Small intestine (tissue), 7 donors: ENCODE measurements at regions not wholly inside any gene's neighbourhood (a gene's known extent, or its start where the extent isn't known, plus 50 kb on each side); places are given as distances from the start of the nearest gene placed in this dataset.
A peak's percentile ranks its signal among the peaks of the same experiment; 100 is the strongest.

ENCODE experiments used
- DNase-seq, 2 donors: peaks; one replicate each; pipeline versions ENCODE4 v3.0.0 to v3.0.0-alpha.2; 2013
- FAIRE-seq: peaks from 2 replicates; lab custom pipeline; 2012; peaks lifted over from hg19 to GRCh38; lab: Jason Lieb, UNC
- H3K27ac ChIP-seq, 3 donors: one replicate each; pipeline ENCODE4 v1.5.1; 2013; ENCODE audit warnings: low read length in 2 of 3, mild to moderate bottlenecking in 2 of 3, control low read depth in 1 of 3, inconsistent platforms in 1 of 3, low read depth in 1 of 3, moderate library complexity in 1 of 3
- H3K27me3 ChIP-seq, 3 donors: one replicate each; pipeline ENCODE4 v1.6.1; 2013; ENCODE audit warnings: low read length in 3 of 3, inconsistent platforms in 1 of 3; ENCODE audit not compliant: control insufficient read depth in 3 of 3, insufficient read depth in 3 of 3
- H3K36me3 ChIP-seq, 3 donors: one replicate each; pipeline ENCODE4 v1.6.1; 2013; ENCODE audit warnings: low read length in 3 of 3, inconsistent platforms in 1 of 3, low read depth in 1 of 3, mild to moderate bottlenecking in 1 of 3, moderate library complexity in 1 of 3; ENCODE audit not compliant: control insufficient read depth in 3 of 3, insufficient read depth in 2 of 3
- H3K4me1 ChIP-seq, 3 donors: one replicate each; pipeline ENCODE4 v1.6.1; 2013; ENCODE audit warnings: low read length in 2 of 3, inconsistent platforms in 1 of 3, low read depth in 1 of 3, mild to moderate bottlenecking in 1 of 3, moderate library complexity in 1 of 3; ENCODE audit not compliant: control insufficient read depth in 3 of 3, insufficient read depth in 2 of 3
- H3K4me3 ChIP-seq, 3 donors: one replicate each; pipeline ENCODE4 v1.5.1; 2013; ENCODE audit warnings: low read length in 3 of 3, control low read depth in 1 of 3, inconsistent platforms in 1 of 3, low read depth in 1 of 3, mild to moderate bottlenecking in 1 of 3, moderate library complexity in 1 of 3
- H3K9me3 ChIP-seq, 2 donors: one replicate each; pipeline ENCODE4 v1.6.1; 2013; ENCODE audit warnings: low read depth in 1 of 2, low read length in 1 of 2; ENCODE audit not compliant: control insufficient read depth in 2 of 2, insufficient read depth in 1 of 2
- WGBS, 3 donors: extraction: QIAGEN DNeasy Blood & Tissue Kit; methylation state at CpG; one replicate each; pipeline ENCODE4 v1.1.7; 2013; 5-methylcytosine and 5-hydroxymethylcytosine counted together
- donor health status: healthy with polysubstance abuse.
- donor health status: control.
- donor health status: control.
- donor health status: Bipolar disorder and iron deficiency.
- donor health status: healthy.

- no peak for FAIRE-seq
- WGBS, 3 donors = 30 to 62% (median 32%) methylated on average over 1 of the region's 1 CpG
- H3K27me3 ChIP-seq = no peaks in the 10 kb centered on the region
- no peak overlapping the region for H3K4me3 ChIP-seq
- no peak overlapping the region for H3K27ac ChIP-seq
- H3K9me3 ChIP-seq = peaks cover 0 to 3% of the 10 kb centered on the region in 2 donors
- no peaks in the 10 kb centered on the region for H3K36me3 ChIP-seq
- H3K4me1 ChIP-seq = peaks cover 2 to 9% (median 7%) of the 10 kb centered on the region in 3 donors
- peak; percentile 65 to 81 for DNase-seq
Observed at GRCh38 chr5:52731274-52732027, 56.3 kb upstream of the ITGA1 start.

GRCh38 chr5:52734557-52734956 lies 53.2 kb upstream of the ITGA1 start:
- no peak for DNase-seq
- H3K36me3 ChIP-seq = no peaks in the 10 kb centered on the region
- WGBS, 3 donors = 89 to 100% (median 95%) methylated on average over 1 of the region's 1 CpG
- no peak overlapping the region for H3K4me3 ChIP-seq
- H3K27ac ChIP-seq = no peak overlapping the region
- H3K27me3 ChIP-seq = no peaks in the 10 kb centered on the region
- peaks cover 0 to 3% of the 10 kb centered on the region in 2 donors for H3K9me3 ChIP-seq
- H3K4me1 ChIP-seq = peaks cover 0 to 9% (median 6%) of the 10 kb centered on the region in 3 donors
- FAIRE-seq = no peak

DNA sequence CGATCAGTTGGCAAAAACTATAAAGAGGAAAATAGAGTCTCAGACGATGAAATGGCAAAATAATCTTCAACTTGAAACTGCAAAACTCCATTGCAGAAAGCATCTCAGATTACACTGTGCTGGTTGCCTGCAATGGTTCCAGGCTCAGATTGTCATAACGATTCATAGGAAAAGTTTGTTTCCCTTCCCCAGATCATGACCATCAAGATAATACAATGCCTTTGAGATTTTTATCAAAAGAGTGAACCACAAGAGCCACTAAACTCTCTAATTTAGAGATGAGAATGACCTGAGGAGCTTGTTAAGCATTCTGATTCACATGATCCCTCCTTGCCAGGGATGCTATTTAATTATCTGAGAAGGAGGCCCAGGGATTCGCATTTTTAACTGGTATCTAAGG lies 52.6 kb upstream of the ITGA1 start:
- FAIRE-seq (no peak), DNase-seq (no peak)
- Histone ChIP-seq H3K27ac (no peak overlapping the region), H3K4me3 (no peak overlapping the region), H3K9me3 (peaks cover 0 to 3% of the 10 kb centered on the region in 2 donors), H3K4me1 (peaks cover 0 to 11% (median 6%) of the 10 kb centered on the region in 3 donors), H3K27me3 (no peaks in the 10 kb centered on the region), H3K36me3 (no peaks in the 10 kb centered on the region)
- WGBS, 3 donors = 84 to 88% (median 85%) methylated on average over 4 of the region's 4 CpGs
